ENCODE measurements at regions not wholly inside any gene's neighbourhood (a gene's known extent, or its start where the extent isn't known, plus 50 kb on each side); places are given as distances from the start of the nearest gene placed in this dataset.

DNA sequence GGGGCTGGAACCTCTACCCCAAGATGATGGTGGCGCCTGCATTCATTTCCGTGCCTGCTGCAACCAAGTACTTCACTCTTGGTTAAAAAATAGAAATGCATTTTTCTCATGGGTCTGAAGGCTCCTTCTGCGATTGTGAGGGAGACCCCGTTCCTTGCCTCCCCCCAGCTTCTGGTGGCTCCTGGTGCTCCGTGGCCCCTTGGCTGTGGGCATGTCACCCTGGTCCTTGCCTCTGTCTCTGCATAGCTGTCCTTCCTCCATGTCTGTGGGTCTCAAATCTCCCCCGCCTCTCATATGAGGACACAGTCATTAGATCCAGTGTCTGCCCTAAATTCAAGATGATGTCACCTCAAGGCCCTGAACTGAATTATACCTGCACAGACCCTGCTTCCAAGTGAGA, 317.9 kb downstream of the TCERG1L start:
- no peak overlapping the region for H3K4me3 ChIP-seq
- ATAC-seq = no peak
- H3K4me1 ChIP-seq = no peaks in the 10 kb centered on the region
- 60% methylated on average over 3 of the region's 6 CpGs for WGBS (ENCODE audit: insufficient coverage, low coverage, low lambda C conversion rate, missing lambda C conversion rate)
- intact Hi-C loops (cut with DNase I) = no loop called here
- no peaks in the 10 kb centered on the region for H3K36me3 ChIP-seq
- H3K9me3 ChIP-seq = no peaks in the 10 kb centered on the region
- H3K27ac ChIP-seq = no peak overlapping the region
- no peaks in the 10 kb centered on the region for H3K27me3 ChIP-seq
- DNase-seq = no peak
- TF ChIP-seq, protein P1, sequence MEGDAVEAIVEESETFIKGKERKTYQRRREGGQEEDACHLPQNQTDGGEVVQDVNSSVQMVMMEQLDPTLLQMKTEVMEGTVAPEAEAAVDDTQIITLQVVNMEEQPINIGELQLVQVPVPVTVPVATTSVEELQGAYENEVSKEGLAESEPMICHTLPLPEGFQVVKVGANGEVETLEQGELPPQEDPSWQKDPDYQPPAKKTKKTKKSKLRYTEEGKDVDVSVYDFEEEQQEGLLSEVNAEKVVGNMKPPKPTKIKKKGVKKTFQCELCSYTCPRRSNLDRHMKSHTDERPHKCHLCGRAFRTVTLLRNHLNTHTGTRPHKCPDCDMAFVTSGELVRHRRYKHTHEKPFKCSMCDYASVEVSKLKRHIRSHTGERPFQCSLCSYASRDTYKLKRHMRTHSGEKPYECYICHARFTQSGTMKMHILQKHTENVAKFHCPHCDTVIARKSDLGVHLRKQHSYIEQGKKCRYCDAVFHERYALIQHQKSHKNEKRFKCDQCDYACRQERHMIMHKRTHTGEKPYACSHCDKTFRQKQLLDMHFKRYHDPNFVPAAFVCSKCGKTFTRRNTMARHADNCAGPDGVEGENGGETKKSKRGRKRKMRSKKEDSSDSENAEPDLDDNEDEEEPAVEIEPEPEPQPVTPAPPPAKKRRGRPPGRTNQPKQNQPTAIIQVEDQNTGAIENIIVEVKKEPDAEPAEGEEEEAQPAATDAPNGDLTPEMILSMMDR (IDR thresholded peaks at IDR 0.05) = no peak
- TF ChIP-seq POLR2A (IDR thresholded peaks at IDR 0.05) = no peak

DNA sequence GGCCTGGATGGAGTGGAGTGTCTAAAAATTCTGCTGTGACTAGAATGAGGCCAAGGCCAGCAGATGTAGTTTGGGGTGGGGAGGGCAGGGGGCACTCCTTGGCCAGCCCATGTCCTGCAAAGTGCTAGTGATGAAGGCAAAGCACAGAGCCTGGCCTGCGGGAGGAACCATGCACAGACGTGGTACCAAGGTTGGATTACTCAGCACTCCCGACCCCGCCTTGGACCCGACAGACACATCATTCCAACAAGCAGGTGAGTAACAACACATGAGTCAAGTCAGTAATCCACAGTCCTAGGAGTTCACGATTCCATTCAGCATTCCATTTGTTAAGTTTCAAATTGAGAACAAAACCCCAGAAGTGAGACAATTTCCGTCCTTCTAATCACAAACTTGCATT, 317.3 kb downstream of the TCERG1L start:
- WGBS (ENCODE audit: insufficient coverage, low coverage, low lambda C conversion rate, missing lambda C conversion rate) = 53% methylated on average over 3 of the region's 7 CpGs

DNA sequence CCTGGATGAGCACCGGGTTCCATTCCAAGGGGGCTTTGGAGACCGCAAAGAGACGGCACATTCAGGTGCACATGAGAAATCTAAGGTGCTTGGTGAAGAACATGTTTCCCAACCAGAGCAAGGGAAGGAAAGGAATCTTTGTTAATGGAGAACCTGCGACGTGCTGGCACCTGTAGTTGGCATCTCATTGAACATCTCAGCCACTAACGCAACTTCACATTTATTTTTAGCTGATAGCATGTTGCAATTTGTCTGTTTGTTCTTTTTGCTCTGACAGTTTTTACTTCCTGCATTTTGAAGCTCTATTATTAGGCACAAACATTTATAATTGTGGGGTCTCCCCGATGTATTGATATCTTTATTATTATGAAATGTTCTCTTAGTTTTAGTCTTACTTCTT, 316.7 kb downstream of the TCERG1L start:
- ATAC-seq = no peak
- Histone ChIP-seq H3K4me1 (no peaks in the 10 kb centered on the region), H3K27me3 (no peaks in the 10 kb centered on the region), H3K4me3 (no peak overlapping the region), H3K36me3 (no peaks in the 10 kb centered on the region), H3K27ac (no peak overlapping the region), H3K9me3 (no peaks in the 10 kb centered on the region)
- no peak for DNase-seq
- 69% methylated on average over 7 of the region's 7 CpGs for WGBS (ENCODE audit: insufficient coverage, low coverage, low lambda C conversion rate, missing lambda C conversion rate)
- intact Hi-C loops (cut with DNase I) = no loop called here
- TF ChIP-seq, protein P1 (IDR thresholded peaks at IDR 0.05) = no peak
- TF ChIP-seq POLR2A (IDR thresholded peaks at IDR 0.05) = no peak

More for the DNA sequence above, 317.3 kb downstream of the TCERG1L start:
- H3K27me3 ChIP-seq = no peaks in the 10 kb centered on the region
- no peaks in the 10 kb centered on the region for H3K9me3 ChIP-seq
- H3K4me3 ChIP-seq = no peak overlapping the region
- TF ChIP-seq, protein P1 (IDR thresholded peaks at IDR 0.05) = no peak
- DNase-seq = no peak
- no peak overlapping the region for H3K27ac ChIP-seq
- H3K36me3 ChIP-seq = no peaks in the 10 kb centered on the region
- ATAC-seq = no peak
- H3K4me1 ChIP-seq = no peaks in the 10 kb centered on the region
- intact Hi-C loops (cut with DNase I) = no loop called here

DNA sequence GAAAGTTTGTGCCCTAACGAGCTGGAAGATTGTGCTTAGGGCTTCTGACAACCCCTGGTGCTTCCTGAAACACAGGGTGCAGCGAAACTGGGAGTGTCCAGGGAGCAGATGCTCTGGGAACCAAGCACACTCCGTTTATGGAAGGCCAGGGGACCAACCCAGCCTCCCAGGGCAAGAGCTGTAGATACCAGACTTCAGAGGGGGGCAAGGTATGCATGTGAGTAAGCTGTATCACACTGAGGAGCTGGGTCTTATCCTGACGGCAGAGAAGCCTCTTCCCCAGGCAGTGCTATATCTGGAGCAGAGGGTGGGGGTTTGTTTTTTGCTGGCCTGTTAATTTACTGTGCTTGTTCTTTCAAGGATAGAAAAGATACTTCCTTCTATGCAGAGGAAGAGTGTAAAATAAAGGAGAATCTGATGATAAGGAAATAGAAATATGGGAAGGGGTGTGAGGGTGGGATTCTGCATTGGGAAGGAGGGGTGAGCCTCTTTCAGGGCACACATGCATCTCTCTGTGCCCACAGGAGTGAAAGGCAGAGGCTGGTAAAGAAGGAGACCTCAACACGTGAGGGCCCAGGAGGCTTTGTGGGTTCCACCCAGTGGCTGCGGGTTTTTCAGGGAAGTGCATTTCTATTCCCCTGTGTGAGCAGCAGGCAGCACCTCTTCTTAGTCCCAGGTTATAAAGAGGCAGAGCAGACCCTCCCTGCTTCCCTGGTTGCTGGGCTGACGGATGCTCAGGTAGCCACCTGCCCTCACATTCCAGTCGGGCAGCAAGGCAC, 314.1 kb downstream of the TCERG1L start:
- no peaks in the 10 kb centered on the region for H3K27me3 ChIP-seq
- no peaks in the 10 kb centered on the region for H3K9me3 ChIP-seq
- no peak overlapping the region for H3K4me3 ChIP-seq
- WGBS (ENCODE audit: insufficient coverage, low coverage, low lambda C conversion rate, missing lambda C conversion rate) = 14% methylated on average over 3 of the region's 8 CpGs
- H3K27ac ChIP-seq = no peak overlapping the region
- H3K36me3 ChIP-seq = no peaks in the 10 kb centered on the region
- DNase-seq = no peak
- intact Hi-C loops (cut with DNase I) = no loop called here
- no peaks in the 10 kb centered on the region for H3K4me1 ChIP-seq
- TF ChIP-seq POLR2A (IDR thresholded peaks at IDR 0.05) = no peak
- TF ChIP-seq, protein P1 (IDR thresholded peaks at IDR 0.05) = no peak
- no peak for ATAC-seq

Measured in right lobe of liver (tissue), 6 donors.